Breast epithelium (tissue), 4 donors: ENCODE measurements at regions not wholly inside any gene's neighbourhood (a gene's known extent, or its start where the extent isn't known, plus 50 kb on each side); places are given as distances from the start of the nearest gene placed in this dataset.

ENCODE experiments used
- DNase-seq, 2 donors: peaks; one replicate each; pipeline ENCODE4 v3.0.0-alpha.2; 2019; ENCODE audit warnings: low spot score in 2 of 2
- H3K27ac ChIP-seq, 2 donors: fragments of 200-600 bp; sonication (generic) in 1 of 2; one replicate each; pipeline ENCODE4 v1.5.1; 2016 to 2019; ENCODE audit warnings: mild to moderate bottlenecking in 1 of 2
- H3K27me3 ChIP-seq, 2 donors: fragments of 200-600 bp; sonication (generic) in 1 of 2; one replicate each; pipeline versions ENCODE4 v1.5.1 to v1.6.0; 2017 to 2019; ENCODE audit warnings: control low read depth in 1 of 2, mild to moderate bottlenecking in 1 of 2
- H3K36me3 ChIP-seq: fragments of 200-600 bp; one replicate; pipeline ENCODE4 v1.5.1; 2019
- H3K4me1 ChIP-seq, 2 donors: fragments of 200-600 bp; sonication (generic); one replicate each; pipeline ENCODE4 v1.5.1; 2016 to 2019; ENCODE audit warnings: control low read depth in 1 of 2
- H3K4me3 ChIP-seq, 3 donors: fragments of 200-600 bp; sonication (generic); 1 replicate in 2 of 3; 2 replicates in 1 of 3; pipeline ENCODE4 v1.5.1; 2016 to 2019; ENCODE audit warnings: mild to moderate bottlenecking in 3 of 3, moderate library complexity in 2 of 3
- H3K9me3 ChIP-seq, 2 donors: fragments of 200-600 bp; sonication (generic) in 1 of 2; one replicate each; pipeline ENCODE4 v1.5.1; 2016 to 2019; ENCODE audit warnings: control low read depth in 1 of 2
- POLR2A ChIP-seq: fragments of 450-650 bp; IDR thresholded peaks from one replicate; pipeline ENCODE4 v1.6.1; 2016; ENCODE audit warnings: antibody characterized with exemption, mild to moderate bottlenecking, moderate library complexity
- POLR2AphosphoS5 ChIP-seq, 3 donors: sonication (generic); formaldehyde crosslinking; IDR thresholded peaks; one replicate each; pipeline ENCODE4 v1.6.1; 2017; ENCODE audit warnings: antibody characterized with exemption in 3 of 3
- intact Hi-C: fragments of 100-400 bp; cut with DNase I; formaldehyde crosslinking; loops from one replicate; pipeline ENCODE4 v1.15.1; 2023; ENCODE audit warnings: low total_unique reads
- TF ChIP-seq, protein P1 (sequence below), 3 donors: fragments of 450-650 bp; IDR thresholded peaks; one replicate each; pipeline ENCODE4 v1.5.1; 2016 to 2017; ENCODE audit warnings: antibody characterized with exemption in 3 of 3, mild to moderate bottlenecking in 3 of 3, moderate library complexity in 3 of 3

GRCh38 chr5:96331210-96331609, 101.8 kb downstream of the PCSK1 start:
- H3K27ac ChIP-seq: no peak overlapping the region
- TF ChIP-seq, protein P1, sequence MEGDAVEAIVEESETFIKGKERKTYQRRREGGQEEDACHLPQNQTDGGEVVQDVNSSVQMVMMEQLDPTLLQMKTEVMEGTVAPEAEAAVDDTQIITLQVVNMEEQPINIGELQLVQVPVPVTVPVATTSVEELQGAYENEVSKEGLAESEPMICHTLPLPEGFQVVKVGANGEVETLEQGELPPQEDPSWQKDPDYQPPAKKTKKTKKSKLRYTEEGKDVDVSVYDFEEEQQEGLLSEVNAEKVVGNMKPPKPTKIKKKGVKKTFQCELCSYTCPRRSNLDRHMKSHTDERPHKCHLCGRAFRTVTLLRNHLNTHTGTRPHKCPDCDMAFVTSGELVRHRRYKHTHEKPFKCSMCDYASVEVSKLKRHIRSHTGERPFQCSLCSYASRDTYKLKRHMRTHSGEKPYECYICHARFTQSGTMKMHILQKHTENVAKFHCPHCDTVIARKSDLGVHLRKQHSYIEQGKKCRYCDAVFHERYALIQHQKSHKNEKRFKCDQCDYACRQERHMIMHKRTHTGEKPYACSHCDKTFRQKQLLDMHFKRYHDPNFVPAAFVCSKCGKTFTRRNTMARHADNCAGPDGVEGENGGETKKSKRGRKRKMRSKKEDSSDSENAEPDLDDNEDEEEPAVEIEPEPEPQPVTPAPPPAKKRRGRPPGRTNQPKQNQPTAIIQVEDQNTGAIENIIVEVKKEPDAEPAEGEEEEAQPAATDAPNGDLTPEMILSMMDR (IDR thresholded peaks at IDR 0.05): no peak
- TF ChIP-seq POLR2A (no peak), POLR2AphosphoS5 (IDR thresholded peaks at IDR 0.05) (no peak)
- peaks cover 0 to 4% of the 10 kb centered on the region in 2 donors for H3K4me1 ChIP-seq
- H3K9me3 ChIP-seq: no peaks in the 10 kb centered on the region
- H3K36me3 ChIP-seq: no peaks in the 10 kb centered on the region
- intact Hi-C loops: loop anchor here (10.0 kb wide), 1 partner anchor 264 kb away; no protein-coding TSS in a partner anchor
- H3K4me3 ChIP-seq: no peak overlapping the region
- DNase-seq: no peak
- H3K27me3 ChIP-seq: no peaks in the 10 kb centered on the region

- no peak overlapping the region for H3K4me3 ChIP-seq
- H3K4me1 ChIP-seq: no peaks in the 10 kb centered on the region
- no peaks in the 10 kb centered on the region for H3K36me3 ChIP-seq
- intact Hi-C loops: loop anchor here (10.0 kb wide), 1 partner anchor 264 kb away; no protein-coding TSS in a partner anchor
- no peaks in the 10 kb centered on the region for H3K9me3 ChIP-seq
- no peak for DNase-seq
- TF ChIP-seq, protein P1 (IDR thresholded peaks at IDR 0.05): no peak
- no peak for TF ChIP-seq POLR2A
- no peak for TF ChIP-seq POLR2AphosphoS5 (IDR thresholded peaks at IDR 0.05)
- H3K27me3 ChIP-seq: no peaks in the 10 kb centered on the region
- H3K27ac ChIP-seq: no peak overlapping the region
Measured at GRCh38 chr5:96330530-96331140, 102.4 kb downstream of the PCSK1 start.

- Histone ChIP-seq H3K36me3 (no peaks in the 10 kb centered on the region), H3K27ac (no peak overlapping the region), H3K9me3 (no peaks in the 10 kb centered on the region), H3K4me1 (no peaks in the 10 kb centered on the region), H3K27me3 (no peaks in the 10 kb centered on the region), H3K4me3 (no peak overlapping the region)
- no peak for TF ChIP-seq POLR2AphosphoS5 (IDR thresholded peaks at IDR 0.05)
- TF ChIP-seq POLR2A: no peak
- TF ChIP-seq, protein P1 (IDR thresholded peaks at IDR 0.05): no peak
- no peak for DNase-seq
- intact Hi-C loops: loop anchor here (10.0 kb wide), 1 partner anchor 265 kb away; no protein-coding TSS in a partner anchor
Measured at GRCh38 chr5:96329886-96330529, 103.0 kb downstream of the PCSK1 start.

DNA sequence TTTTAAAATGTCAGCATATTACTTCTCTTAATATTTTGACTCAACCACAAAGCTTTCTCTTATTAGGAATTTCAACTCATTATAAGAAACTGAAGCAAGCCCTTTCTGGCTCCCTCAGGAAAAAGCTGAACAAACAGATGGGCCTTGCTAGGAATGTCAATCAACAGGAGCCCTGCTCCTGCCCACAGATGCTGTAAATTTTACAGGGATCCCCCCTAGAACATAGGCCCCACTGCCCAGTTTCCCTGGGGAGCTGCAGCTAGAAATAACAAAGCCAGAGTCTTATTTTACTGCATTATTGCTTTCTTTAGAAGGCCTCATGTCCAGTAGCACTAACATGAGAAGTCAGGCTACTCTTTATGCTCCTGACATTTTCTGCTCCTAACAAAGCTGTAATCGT, 103.8 kb downstream of the PCSK1 start:
- no peak overlapping the region for H3K4me3 ChIP-seq
- H3K4me1 ChIP-seq: no peaks in the 10 kb centered on the region
- no peak overlapping the region for H3K27ac ChIP-seq
- no peak for DNase-seq
- no peak for TF ChIP-seq POLR2A
- TF ChIP-seq, protein P1 (IDR thresholded peaks at IDR 0.05): no peak
- TF ChIP-seq POLR2AphosphoS5 (IDR thresholded peaks at IDR 0.05): no peak
- intact Hi-C loops: no loop called here
- H3K36me3 ChIP-seq: no peaks in the 10 kb centered on the region
- H3K9me3 ChIP-seq: no peaks in the 10 kb centered on the region
- no peaks in the 10 kb centered on the region for H3K27me3 ChIP-seq

GRCh38 chr5:96327722-96328121, 105.3 kb downstream of the PCSK1 start:
- no peaks in the 10 kb centered on the region for H3K4me1 ChIP-seq
- intact Hi-C loops: no loop called here
- DNase-seq: no peak
- H3K27ac ChIP-seq: no peak overlapping the region
- H3K27me3 ChIP-seq: no peaks in the 10 kb centered on the region
- no peak for TF ChIP-seq POLR2AphosphoS5 (IDR thresholded peaks at IDR 0.05)
- TF ChIP-seq, protein P1 (IDR thresholded peaks at IDR 0.05): no peak
- no peak for TF ChIP-seq POLR2A
- no peaks in the 10 kb centered on the region for H3K36me3 ChIP-seq
- no peak overlapping the region for H3K4me3 ChIP-seq
- no peaks in the 10 kb centered on the region for H3K9me3 ChIP-seq
